Thoracic aorta (tissue), 2 donors: ENCODE measurements at regions not wholly inside any gene's neighbourhood (a gene's known extent, or its start where the extent isn't known, plus 50 kb on each side); places are given as distances from the start of the nearest gene placed in this dataset.

Experiments
- ATAC-seq: fragments of 150-250 bp; one replicate; pipeline ENCODE4 v1.8.0; 2017; ENCODE audit warnings: low read depth; ENCODE audit not compliant: insufficient number of reproducible peaks, low FRiP score
- DNase-seq: peaks from one replicate; pipeline ENCODE4 v3.0.0-alpha.2; 2020; ENCODE audit warnings: low spot score
- H3K27ac ChIP-seq, 2 donors: fragments of 200-600 bp; sonication (generic); 1 replicate in 1 of 2; 2 replicates in 1 of 2; pipeline ENCODE4 v1.5.1; 2016; ENCODE audit warnings: mild to moderate bottlenecking in 2 of 2, moderate library complexity in 2 of 2
- H3K27me3 ChIP-seq: fragments of 200-600 bp; sonication (generic); replicated peaks from 2 replicates; pipeline ENCODE4 v1.6.0; 2016; ENCODE audit warnings: mild to moderate bottlenecking; ENCODE audit not compliant: insufficient read depth
- H3K36me3 ChIP-seq: fragments of 200-600 bp; sonication (generic); one replicate; pipeline ENCODE4 v1.5.1; 2016
- H3K4me1 ChIP-seq, 2 donors: fragments of 200-600 bp; sonication (generic); 1 replicate in 1 of 2; 2 replicates in 1 of 2; pipeline versions ENCODE4 v1.5.1 to v1.6.0; 2016; ENCODE audit warnings: low read depth in 2 of 2, mild to moderate bottlenecking in 1 of 2; ENCODE audit not compliant: control insufficient read depth in 1 of 2
- H3K4me3 ChIP-seq: fragments of 200-600 bp; sonication (generic); 2 replicates; pipeline ENCODE4 v1.5.1; 2016; ENCODE audit warnings: mild to moderate bottlenecking
- H3K9me3 ChIP-seq: fragments of 200-600 bp; sonication (generic); 2 replicates; pipeline ENCODE4 v1.5.1; 2016
- TF ChIP-seq, protein P1 (sequence below): fragments of 200-600 bp; sonication (generic); IDR thresholded peaks from one replicate; pipeline ENCODE4 v1.5.1; 2019; ENCODE audit warnings: antibody characterized with exemption

DNA sequence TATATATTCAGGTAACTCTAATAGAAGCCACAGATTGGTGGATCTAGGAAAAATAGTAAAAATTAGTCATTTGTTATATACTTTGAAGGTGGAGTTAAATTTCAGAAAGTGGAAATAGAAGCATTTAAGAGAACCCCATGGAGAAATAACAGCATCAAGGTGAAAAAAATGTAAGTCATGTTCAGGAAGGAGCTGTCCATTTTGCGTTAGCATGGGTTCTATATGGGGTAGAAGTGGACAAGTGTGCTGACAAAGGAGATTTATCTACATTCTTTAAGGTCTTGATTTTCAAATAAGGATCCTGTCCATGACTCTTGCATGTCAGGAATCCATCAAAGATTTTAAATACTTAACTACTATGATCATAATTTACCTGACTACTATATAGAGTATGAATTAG lies 50.2 kb upstream of the ROBO1 start:
- no peaks in the 10 kb centered on the region for H3K27me3 ChIP-seq
- DNase-seq (no peak), ATAC-seq (no peak)
- H3K4me3 ChIP-seq, result no peak overlapping the region
- TF ChIP-seq, protein P1, sequence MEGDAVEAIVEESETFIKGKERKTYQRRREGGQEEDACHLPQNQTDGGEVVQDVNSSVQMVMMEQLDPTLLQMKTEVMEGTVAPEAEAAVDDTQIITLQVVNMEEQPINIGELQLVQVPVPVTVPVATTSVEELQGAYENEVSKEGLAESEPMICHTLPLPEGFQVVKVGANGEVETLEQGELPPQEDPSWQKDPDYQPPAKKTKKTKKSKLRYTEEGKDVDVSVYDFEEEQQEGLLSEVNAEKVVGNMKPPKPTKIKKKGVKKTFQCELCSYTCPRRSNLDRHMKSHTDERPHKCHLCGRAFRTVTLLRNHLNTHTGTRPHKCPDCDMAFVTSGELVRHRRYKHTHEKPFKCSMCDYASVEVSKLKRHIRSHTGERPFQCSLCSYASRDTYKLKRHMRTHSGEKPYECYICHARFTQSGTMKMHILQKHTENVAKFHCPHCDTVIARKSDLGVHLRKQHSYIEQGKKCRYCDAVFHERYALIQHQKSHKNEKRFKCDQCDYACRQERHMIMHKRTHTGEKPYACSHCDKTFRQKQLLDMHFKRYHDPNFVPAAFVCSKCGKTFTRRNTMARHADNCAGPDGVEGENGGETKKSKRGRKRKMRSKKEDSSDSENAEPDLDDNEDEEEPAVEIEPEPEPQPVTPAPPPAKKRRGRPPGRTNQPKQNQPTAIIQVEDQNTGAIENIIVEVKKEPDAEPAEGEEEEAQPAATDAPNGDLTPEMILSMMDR, result no peak
- H3K36me3 ChIP-seq, result no peaks in the 10 kb centered on the region
- no peak overlapping the region for H3K27ac ChIP-seq
- peaks cover 5% of the 10 kb centered on the region for H3K9me3 ChIP-seq
- H3K4me1 ChIP-seq, result no peaks in the 10 kb centered on the region
